ENCODE measurements at regions not wholly inside any gene's neighbourhood (a gene's known extent, or its start where the extent isn't known, plus 50 kb on each side); places are given as distances from the start of the nearest gene placed in this dataset.
"Not testable (repeated sequence)": the region's sequence is repeated elsewhere in the genome, so short reads cannot be mapped to it uniquely, and the experiment has no call there.

DNA sequence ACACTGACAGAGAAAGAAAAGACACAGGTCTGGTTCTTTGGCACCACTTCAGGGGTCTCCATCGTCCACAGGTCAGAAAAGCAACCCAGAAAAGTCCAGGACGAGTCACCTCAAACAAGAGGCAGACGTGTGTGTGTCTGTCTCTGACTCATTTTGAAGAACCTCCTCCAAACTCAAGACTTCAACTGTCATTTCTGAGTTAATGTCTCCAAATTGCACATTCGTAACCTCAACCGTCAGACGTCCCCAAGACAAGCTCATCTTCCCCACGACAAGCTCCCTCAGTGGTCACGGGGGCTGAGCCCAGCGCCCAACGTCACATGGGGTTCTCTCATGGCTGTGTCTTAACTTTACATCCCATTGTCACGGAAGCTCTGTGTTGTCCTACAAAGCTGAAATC lies 70.2 kb upstream of the TNK2 start:
- not testable (repeated sequence) for TF ChIP-seq EZH2 (IDR thresholded peaks at IDR 0.05; ENCODE audit: borderline replicate concordance, low read length)
- TF ChIP-seq, protein P1, sequence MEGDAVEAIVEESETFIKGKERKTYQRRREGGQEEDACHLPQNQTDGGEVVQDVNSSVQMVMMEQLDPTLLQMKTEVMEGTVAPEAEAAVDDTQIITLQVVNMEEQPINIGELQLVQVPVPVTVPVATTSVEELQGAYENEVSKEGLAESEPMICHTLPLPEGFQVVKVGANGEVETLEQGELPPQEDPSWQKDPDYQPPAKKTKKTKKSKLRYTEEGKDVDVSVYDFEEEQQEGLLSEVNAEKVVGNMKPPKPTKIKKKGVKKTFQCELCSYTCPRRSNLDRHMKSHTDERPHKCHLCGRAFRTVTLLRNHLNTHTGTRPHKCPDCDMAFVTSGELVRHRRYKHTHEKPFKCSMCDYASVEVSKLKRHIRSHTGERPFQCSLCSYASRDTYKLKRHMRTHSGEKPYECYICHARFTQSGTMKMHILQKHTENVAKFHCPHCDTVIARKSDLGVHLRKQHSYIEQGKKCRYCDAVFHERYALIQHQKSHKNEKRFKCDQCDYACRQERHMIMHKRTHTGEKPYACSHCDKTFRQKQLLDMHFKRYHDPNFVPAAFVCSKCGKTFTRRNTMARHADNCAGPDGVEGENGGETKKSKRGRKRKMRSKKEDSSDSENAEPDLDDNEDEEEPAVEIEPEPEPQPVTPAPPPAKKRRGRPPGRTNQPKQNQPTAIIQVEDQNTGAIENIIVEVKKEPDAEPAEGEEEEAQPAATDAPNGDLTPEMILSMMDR (IDR thresholded peaks at IDR 0.05; ENCODE audit: low read length) = not testable (repeated sequence)
